ENCODE measurements at regions not wholly inside any gene's neighbourhood (a gene's known extent, or its start where the extent isn't known, plus 50 kb on each side); places are given as distances from the start of the nearest gene placed in this dataset.
A peak's percentile ranks its signal among the peaks of the same experiment; 100 is the strongest.

GRCh38 chr10:27451054-27451453, 53.0 kb upstream of the RAB18 start:
- DNase-seq = no peak

- DNase-seq = no peak
These were observed 53.9 kb upstream of the RAB18 start for GRCh38 chr10:27450225-27450624.

GRCh38 chr10:27449571-27449970, 54.5 kb upstream of the RAB18 start:
- no peak for DNase-seq

GRCh38 chr10:27448921-27449320, 55.2 kb upstream of the RAB18 start:
- no peak for DNase-seq

GRCh38 chr10:27447540-27447939, 56.6 kb upstream of the RAB18 start:
- DNase-seq = no peak

GRCh38 chr10:27446091-27446918, 57.8 kb upstream of the RAB18 start:
- DNase-seq = peak; percentile 50

GRCh38 chr10:27445070-27445469, 59.0 kb upstream of the RAB18 start:
- DNase-seq = no peak

GRCh38 chr10:27440478-27440877, 63.6 kb upstream of the RAB18 start:
- DNase-seq = no peak

- no peak for DNase-seq
These were observed 64.1 kb upstream of the RAB18 start for GRCh38 chr10:27440021-27440420.

GRCh38 chr10:27439101-27439500, 65.0 kb upstream of the RAB18 start:
- no peak for DNase-seq

- DNase-seq = no peak
These were observed 66.3 kb upstream of the RAB18 start for GRCh38 chr10:27437775-27438174.

- no peak for DNase-seq
These were observed 67.4 kb upstream of the RAB18 start for GRCh38 chr10:27436710-27437109.

GRCh38 chr10:27433976-27434375, 70.1 kb upstream of the RAB18 start:
- no peak for DNase-seq

GRCh38 chr10:27426948-27427467, 77.1 kb upstream of the RAB18 start:
- DNase-seq = no peak

- no peak for DNase-seq
These were observed 90.2 kb upstream of the RAB18 start for GRCh38 chr10:27413831-27414348.

- no peak for DNase-seq
These were observed 90.7 kb upstream of the RAB18 start for GRCh38 chr10:27413387-27413786.

GRCh38 chr10:27410153-27410552, 94.0 kb upstream of the RAB18 start:
- no peak for DNase-seq

GRCh38 chr10:27407271-27407670, 96.8 kb upstream of the RAB18 start:
- DNase-seq = no peak

GRCh38 chr10:27399871-27400270, 104.2 kb upstream of the RAB18 start:
- DNase-seq = no peak

GRCh38 chr10:27393961-27394360, 110.1 kb upstream of the RAB18 start:
- no peak for DNase-seq

- no peak for DNase-seq
These were observed 111.5 kb upstream of the RAB18 start for GRCh38 chr10:27392606-27393005.

GRCh38 chr10:27391916-27392315, 112.2 kb upstream of the RAB18 start:
- no peak for DNase-seq

GRCh38 chr10:27391325-27391724, 112.8 kb upstream of the RAB18 start:
- no peak for DNase-seq

GRCh38 chr10:27390681-27391080, 113.4 kb upstream of the RAB18 start:
- DNase-seq = no peak
